OCI-LY3 (cell line): ENCODE measurements at regions not wholly inside any gene's neighbourhood (a gene's known extent, or its start where the extent isn't known, plus 50 kb on each side); places are given as distances from the start of the nearest gene placed in this dataset.

Experiments
- CTCF ChIP-seq: fragments of 200-600, 300-600 bp; sonication (generic); IDR thresholded peaks from 2 replicates; pipeline ENCODE4 v1.5.1; 2014; ENCODE audit warnings: antibody characterized with exemption, low read length, low read depth
- EZH2phosphoT487 ChIP-seq: fragments of 200-600 bp; shearing (Covaris generic); IDR thresholded peaks from 2 replicates; pipeline ENCODE4 v1.6.1; 2018; ENCODE audit warnings: antibody characterized with exemption, mixed run types, low read depth

- TF ChIP-seq CTCF (no peak), EZH2phosphoT487 (no peak)
Measured at GRCh38 chr5:174981416-174981815, 257.0 kb downstream of the MSX2 start.
